ENCODE measurements at regions not wholly inside any gene's neighbourhood (a gene's known extent, or its start where the extent isn't known, plus 50 kb on each side); places are given as distances from the start of the nearest gene placed in this dataset.

DNA sequence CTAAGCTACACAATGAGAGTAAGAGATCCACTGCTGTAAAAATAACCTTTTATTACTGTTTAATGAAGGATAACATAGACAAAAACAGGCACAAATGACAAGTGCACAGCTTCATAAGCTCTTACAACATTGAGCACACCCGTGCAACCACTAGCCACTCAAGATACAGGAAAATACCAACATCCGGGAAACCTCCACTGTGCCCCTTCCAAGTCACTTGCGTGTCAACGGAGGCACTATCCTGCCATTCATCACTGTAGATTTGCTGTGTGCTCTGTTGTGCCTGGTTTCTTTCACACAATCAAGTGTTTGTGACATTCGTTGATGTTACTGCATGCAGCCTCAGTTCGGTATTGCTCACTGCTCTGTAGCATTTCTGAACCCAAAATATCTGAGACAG, 292.9 kb upstream of the MYT1L start:
- Mint-ChIP-seq H3K36me3 (ENCODE audit: low read depth) (no peaks in the 10 kb centered on the region), H3K4me3 (no peak overlapping the region), H3K9me3 (peaks cover 30% of the 10 kb centered on the region), H3K4me1 (ENCODE audit: low read depth) (no peaks in the 10 kb centered on the region), H3K27me3 (ENCODE audit: insufficient read depth) (no peaks in the 10 kb centered on the region), H3K27ac (no peak overlapping the region)
- TF ChIP-seq, protein P1, sequence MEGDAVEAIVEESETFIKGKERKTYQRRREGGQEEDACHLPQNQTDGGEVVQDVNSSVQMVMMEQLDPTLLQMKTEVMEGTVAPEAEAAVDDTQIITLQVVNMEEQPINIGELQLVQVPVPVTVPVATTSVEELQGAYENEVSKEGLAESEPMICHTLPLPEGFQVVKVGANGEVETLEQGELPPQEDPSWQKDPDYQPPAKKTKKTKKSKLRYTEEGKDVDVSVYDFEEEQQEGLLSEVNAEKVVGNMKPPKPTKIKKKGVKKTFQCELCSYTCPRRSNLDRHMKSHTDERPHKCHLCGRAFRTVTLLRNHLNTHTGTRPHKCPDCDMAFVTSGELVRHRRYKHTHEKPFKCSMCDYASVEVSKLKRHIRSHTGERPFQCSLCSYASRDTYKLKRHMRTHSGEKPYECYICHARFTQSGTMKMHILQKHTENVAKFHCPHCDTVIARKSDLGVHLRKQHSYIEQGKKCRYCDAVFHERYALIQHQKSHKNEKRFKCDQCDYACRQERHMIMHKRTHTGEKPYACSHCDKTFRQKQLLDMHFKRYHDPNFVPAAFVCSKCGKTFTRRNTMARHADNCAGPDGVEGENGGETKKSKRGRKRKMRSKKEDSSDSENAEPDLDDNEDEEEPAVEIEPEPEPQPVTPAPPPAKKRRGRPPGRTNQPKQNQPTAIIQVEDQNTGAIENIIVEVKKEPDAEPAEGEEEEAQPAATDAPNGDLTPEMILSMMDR (IDR thresholded peaks at IDR 0.05): no peak
- no peak for DNase-seq

DNA sequence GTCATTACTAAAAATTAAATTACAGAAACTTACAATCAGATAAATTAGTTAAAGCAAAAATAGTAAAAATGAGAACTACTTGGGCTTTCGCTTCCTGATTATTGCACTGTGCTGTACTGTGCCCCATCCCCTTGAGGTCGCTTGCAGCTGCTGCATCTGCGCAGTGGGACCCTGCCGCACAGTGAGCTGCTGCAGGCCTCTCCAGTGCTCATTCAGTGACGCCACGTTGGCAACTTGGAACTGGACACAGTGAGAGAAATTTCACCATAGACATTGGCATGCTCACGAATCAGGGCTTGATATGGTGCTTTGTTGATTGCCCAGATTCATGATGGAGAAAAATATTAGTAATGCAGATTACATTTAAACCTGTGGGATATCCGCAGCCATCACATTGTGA, 290.8 kb upstream of the MYT1L start:
- Mint-ChIP-seq H3K4me1 (ENCODE audit: low read depth) (no peaks in the 10 kb centered on the region), H3K27ac (no peak overlapping the region), H3K36me3 (ENCODE audit: low read depth) (no peaks in the 10 kb centered on the region), H3K9me3 (peaks cover 26% of the 10 kb centered on the region), H3K4me3 (no peak overlapping the region), H3K27me3 (ENCODE audit: insufficient read depth) (no peaks in the 10 kb centered on the region)
- DNase-seq: no peak
- TF ChIP-seq, protein P1 (IDR thresholded peaks at IDR 0.05): no peak

DNA sequence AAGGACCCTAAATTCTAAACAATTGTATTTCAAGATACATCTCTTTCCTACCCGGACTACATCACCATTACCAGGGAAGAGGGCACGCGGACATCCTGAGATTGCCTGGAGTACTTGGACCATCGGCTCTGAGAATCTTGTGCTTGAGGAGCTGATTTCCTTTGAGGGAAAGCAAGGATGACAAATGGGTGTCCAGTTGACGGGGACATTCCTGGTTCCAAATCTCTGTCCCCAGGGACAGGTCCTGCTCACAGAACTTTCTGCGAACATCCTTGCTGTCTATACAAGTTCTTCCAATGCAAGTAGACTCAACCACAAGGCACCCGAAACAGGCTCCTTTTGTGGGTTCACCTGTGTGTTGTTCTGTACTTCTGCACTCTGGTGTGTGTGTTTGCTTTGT, 289.5 kb upstream of the MYT1L start:
- Mint-ChIP-seq H3K9me3 (peaks cover 37% of the 10 kb centered on the region), H3K27ac (no peak overlapping the region), H3K36me3 (ENCODE audit: low read depth) (no peaks in the 10 kb centered on the region), H3K27me3 (ENCODE audit: insufficient read depth) (no peaks in the 10 kb centered on the region), H3K4me1 (ENCODE audit: low read depth) (no peaks in the 10 kb centered on the region), H3K4me3 (no peak overlapping the region)
- TF ChIP-seq, protein P1 (IDR thresholded peaks at IDR 0.05): no peak
- DNase-seq: no peak

DNA sequence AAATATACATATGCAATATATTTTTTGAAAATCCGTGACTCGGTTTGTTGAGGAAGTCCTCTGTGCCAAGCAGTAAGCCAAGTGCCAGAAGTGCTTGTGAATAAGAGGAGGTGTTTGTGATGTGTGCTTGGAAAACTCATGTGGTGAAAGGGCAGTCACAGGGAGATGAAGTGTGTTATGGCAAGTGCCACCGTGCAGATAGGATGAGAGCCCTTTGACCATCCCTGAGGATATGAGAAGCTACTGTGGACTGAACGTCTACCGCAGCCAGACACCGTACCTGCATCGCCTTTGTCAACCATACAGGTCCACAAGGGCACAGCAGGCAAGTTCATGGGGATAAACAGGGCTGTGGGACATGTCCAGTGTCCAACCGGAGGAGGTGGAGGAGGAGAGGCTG, 288.9 kb upstream of the MYT1L start:
- DNase-seq: no peak
- Mint-ChIP-seq H3K4me3 (no peak overlapping the region), H3K27ac (no peak overlapping the region), H3K36me3 (ENCODE audit: low read depth) (no peaks in the 10 kb centered on the region), H3K4me1 (ENCODE audit: low read depth) (no peaks in the 10 kb centered on the region), H3K9me3 (peaks cover 43% of the 10 kb centered on the region), H3K27me3 (ENCODE audit: insufficient read depth) (no peaks in the 10 kb centered on the region)
- TF ChIP-seq, protein P1 (IDR thresholded peaks at IDR 0.05): no peak

DNA sequence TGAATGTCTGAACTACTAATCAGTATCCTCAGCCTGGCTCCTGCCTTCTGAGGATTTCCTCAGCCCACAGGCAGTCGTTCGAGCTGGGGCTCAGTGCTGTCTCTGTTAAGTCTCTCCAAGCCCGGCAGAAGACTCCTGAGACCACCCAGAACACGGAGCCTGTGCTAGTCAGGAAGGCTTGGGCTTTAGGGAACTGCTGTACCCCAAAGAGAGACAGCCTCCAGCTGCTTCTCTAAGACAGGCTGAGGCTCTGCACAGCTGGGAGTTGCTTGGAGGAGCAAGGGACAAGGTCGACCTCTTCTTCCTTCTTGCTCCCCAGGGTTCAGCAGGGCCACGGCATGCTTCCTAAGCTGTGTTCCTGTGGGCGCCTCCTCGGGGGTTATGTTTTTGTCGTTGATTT, 283.4 kb upstream of the MYT1L start:
- DNase-seq: no peak
- no peaks in the 10 kb centered on the region; the same call in 1 of the 2 replicates for H3K36me3 Mint-ChIP-seq (ENCODE audit: low read depth)

More for the DNA sequence above, 283.4 kb upstream of the MYT1L start:
- no peaks in the 10 kb centered on the region for H3K27me3 Mint-ChIP-seq (ENCODE audit: insufficient read depth)
- no peak overlapping the region for H3K4me3 Mint-ChIP-seq
- TF ChIP-seq, protein P1 (IDR thresholded peaks at IDR 0.05): no peak
- peaks cover 36% of the 10 kb centered on the region for H3K9me3 Mint-ChIP-seq
- no peaks in the 10 kb centered on the region for H3K4me1 Mint-ChIP-seq (ENCODE audit: low read depth)
- H3K27ac Mint-ChIP-seq: no peak overlapping the region

All from HFFc6 (cell line).